HG02938 (cell line): ENCODE measurements at regions not wholly inside any gene's neighbourhood (a gene's known extent, or its start where the extent isn't known, plus 50 kb on each side); places are given as distances from the start of the nearest gene placed in this dataset.
"Not testable (repeated sequence)": the region's sequence is repeated elsewhere in the genome, so short reads cannot be mapped to it uniquely, and the experiment has no call there.

Experiments
- ATAC-seq: cut with Tn5 transposase; IDR thresholded peaks from one replicate; pipeline ENCODE4 v1.9.1; 2021; ENCODE audit warnings: mild to moderate bottlenecking, moderate library complexity; ENCODE audit not compliant: unreplicated experiment

DNA sequence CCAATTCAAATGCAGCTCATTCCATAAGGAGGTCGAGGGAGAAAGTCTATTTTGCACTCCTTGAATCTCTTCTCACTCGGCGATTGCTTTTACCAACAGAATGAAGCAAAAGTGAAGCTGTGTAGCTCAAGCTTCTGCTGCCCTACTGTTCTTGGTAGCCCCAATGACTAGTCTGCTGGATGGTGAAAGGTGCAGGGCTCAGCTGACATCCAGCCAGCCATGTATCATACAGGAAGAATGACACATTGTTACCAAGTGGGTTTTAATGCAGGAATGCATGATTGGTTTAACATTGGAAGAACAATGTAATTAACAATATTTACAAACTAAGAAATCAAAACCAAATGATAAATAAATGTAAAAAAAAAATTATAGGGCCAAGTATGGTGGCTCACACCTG, 286.2 kb upstream of the HSFY2 start:
- ATAC-seq = no peak

DNA sequence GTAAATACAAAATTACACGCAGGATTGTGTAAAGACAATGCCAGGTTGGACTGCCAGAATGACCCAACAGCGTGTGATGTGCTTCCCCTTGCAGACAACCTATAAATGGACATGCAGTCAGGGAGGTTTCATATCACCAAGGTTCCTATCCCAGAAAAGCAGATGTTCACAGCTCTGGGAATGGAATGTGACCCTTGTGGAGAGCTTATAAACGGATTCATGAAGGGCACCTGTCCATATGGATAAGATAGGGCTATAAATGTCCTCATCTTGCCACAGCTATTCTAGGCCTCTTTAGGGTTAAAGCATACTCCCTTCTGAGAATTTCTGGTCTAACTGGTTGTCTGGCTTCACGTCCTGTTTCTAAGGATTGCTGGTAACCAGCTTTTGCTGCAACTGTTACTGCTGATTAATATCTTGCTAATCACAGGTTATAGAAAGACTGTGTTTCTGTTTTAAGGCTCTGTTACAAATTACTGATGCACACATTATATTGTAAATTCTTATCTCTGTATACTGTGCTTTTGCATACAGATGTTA, 285.4 kb upstream of the HSFY2 start:
- ATAC-seq = no peak

DNA sequence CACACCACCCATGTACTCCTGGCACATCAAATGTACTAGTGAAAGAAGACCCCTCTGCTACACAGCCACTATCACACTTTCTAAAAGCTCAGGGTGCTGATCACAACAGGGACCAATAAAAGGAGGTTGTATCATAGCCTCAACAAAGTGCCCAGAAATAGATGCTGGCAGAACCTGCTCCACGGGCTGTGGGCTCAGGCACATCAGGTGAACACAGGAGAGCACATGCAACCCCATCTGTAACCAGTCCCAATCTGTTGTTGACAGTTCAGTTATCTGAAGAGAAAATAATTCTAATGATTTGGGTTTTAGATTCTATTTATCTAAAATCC, 282.6 kb upstream of the HSFY2 start:
- ATAC-seq = no peak

DNA sequence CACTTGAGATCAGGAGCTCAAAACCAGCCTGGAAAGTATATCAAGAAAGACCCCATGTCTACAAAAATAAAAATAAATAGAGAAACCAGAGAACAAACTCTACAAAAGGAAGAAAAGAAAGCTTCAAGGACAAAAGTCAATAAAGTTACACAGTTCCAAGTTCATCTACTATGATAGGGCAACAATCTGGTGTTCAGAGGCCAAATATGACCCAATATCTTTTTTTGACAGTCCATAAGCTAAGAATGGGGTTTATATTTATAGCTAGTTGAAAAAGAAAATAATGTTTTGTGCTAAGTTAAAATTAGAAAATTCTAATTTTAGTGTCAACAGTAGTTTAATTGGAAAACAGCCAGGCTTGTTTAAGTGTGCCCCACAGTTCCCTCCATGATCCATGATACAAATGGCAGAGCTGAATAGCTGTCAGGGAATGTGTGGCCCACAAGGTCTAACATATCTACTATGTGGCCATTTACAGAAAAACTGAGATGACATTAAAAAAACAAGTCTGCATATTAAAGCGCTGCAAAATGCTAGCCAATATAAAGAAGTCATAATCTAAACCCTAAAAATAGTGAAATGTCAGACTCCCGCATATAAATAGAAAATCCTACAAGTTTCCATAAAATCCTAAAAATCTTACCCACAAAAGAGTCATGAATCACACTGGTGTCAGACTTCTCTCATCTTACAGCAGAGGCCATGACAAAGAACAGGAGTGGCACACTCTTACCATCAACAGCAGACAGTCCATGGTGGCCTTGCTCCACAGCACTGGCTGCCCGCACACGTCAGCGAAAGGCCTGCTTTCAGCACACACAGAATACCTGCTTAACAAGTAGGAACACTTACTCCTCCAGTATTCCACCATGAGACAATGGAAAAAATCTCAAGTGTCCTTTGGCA, 281.9 kb upstream of the HSFY2 start:
- no peak for ATAC-seq

DNA sequence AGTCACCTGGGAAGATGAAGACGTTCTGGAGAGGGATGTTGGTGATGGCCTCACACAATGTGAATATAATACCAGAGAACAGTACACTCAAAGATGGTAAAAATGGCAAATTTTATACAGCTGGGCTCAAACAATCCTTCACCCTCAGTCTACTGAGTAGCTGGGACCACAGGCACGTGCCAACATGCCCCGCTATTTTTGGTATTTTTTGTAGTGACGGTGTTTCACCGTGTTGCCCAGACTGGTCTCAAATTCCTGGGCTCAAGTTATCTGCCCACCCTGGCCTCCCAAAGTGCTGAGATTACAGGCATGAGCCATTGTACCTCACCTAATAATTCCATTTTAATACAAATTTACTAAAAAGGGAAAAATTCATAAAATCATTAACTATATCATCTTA, 280.3 kb upstream of the HSFY2 start:
- ATAC-seq = no peak

DNA sequence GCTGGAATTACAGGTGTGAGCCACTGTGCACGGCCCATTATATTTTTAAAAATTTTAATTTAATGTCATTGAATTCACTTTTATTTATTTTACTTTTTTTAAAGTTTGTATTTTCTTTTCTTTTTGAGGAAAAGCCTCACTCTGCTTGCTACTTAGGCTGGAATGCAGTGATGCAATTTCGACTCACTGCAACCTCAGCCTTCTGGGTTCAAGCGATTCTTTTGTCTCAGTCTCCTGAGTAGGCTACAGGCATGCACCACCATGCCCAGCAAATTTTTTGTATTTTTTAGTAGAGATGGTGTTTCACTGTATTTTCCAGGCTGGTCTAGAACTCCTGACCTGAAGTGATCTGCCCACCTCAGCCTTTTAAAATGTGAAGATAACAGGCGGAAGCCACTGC, 277.5 kb upstream of the HSFY2 start:
- ATAC-seq = no peak

DNA sequence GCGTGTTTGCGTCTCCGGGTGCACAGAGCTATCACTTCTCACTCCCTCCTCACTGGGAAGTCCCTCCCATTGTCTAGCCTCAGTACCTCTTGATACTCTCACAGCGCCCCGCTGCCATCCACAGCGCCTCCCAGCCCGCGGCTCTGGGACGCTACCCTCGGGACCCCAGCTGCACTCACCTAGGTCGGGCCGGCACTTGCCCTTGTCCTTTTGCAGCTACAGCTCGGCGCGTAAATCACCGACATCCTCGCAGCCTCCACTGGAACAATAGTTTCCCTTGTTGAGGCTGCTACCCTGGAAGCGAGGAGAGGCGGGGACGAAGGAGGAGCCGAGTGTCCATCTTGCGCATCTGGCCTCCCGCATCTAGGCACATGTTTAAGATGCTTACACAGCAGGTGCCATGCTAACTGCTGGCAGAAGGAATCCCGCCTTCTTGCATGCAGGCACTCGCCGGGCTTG, 269.5 kb upstream of the HSFY2 start:
- ATAC-seq = no peak

DNA sequence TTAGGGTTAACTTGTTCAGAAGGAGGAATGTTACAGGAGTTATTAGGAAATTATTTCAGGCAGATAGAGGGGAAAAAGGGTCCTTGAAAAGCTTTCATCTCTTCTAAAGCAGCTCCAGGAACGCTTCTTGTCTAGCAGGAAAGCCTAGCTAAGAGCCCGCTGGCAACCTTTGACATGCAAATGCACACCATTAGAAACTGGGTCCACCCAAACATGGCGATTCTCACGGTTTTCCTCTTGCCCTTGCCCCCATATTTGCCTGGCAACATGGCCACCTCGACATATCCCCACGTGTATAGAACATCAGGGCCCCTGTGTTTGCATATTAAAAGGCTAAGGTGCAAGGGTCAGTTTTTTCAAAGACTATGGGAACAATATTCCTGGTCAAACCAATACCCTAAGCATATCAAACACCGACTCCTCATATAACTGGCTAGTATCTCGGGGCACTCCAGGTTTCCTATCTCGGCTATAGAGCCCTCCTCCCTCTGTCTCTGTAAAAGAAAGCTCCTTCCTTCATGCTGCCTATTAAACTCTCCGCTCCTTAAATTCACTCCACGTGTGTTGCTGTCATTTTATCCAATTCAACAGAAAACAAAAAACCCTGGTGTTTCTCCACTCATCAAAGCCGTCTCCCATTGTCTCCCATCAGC, 268.9 kb upstream of the HSFY2 start:
- ATAC-seq = no peak

DNA sequence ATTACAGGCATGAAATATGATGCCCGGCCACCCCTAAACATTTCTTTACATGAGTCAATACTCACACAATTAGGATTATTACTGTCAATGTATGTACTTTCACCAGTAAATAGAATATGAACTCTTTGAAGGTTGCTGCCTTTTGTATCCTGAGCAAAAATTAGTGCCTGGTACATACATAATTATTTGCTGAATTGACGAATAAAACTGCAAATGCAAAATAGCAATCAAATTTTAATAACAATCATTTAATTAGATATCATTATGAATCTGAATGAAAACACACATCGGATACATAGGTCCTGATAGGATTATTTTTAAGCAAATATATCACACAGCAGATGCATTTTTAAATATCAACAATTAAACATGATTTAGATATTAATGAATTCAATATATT, 253.1 kb upstream of the HSFY2 start:
- no peak for ATAC-seq

DNA sequence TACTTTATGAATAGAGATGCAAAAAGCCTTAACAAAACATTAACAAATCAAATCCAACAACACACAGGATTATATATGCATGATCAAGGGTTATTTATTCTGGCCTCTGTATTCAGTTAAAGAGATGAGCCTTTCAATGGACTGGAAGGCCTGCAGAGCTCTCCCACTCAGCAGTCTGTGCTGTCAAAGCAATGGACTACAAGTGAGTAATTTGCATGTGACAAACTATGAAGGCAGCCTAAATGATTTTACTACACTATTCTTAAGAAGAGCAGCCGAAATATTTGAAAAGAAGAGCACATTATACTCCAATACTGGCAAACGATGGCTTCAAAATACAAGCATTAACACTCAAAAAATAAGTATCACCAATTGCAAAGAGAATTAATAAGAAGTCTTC, 250.4 kb upstream of the HSFY2 start:
- no peak for ATAC-seq

DNA sequence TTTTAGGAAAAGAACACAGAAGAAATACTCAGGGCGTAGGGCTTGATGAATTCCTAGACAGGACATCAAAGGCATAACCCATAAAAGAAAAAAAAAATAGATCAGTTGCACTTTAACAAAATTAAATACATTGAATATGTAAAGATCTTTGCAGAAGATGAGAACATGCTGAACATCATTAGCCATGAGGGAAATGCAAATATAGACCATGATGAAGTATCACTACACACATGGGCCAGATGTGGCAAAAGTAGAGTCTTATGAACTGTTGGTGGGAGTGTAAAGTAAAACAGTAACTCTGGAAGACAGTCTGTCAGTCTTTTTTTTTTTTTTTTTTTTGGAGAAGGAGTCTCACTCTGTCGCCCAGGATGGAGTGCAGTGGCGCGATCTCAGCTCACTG, 246.7 kb upstream of the HSFY2 start:
- ATAC-seq = no peak

DNA sequence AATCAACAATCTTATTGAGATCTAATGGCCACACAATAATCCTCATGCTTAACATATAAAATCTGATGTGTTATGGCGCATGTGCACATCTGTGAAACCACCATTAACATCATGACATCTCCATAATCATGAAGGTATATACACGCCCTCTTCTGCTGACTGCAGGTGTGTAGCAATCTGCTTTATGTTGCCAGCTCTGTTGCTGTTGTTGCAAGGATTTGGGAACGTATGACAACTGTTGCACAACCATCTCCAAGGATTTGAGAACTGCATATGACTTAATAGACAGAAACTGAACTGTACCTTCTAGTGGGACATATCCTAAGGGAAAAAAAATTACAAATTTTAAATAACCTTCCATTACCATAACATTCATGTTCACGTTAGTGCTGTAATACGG, 243.5 kb upstream of the HSFY2 start:
- ATAC-seq = no peak

DNA sequence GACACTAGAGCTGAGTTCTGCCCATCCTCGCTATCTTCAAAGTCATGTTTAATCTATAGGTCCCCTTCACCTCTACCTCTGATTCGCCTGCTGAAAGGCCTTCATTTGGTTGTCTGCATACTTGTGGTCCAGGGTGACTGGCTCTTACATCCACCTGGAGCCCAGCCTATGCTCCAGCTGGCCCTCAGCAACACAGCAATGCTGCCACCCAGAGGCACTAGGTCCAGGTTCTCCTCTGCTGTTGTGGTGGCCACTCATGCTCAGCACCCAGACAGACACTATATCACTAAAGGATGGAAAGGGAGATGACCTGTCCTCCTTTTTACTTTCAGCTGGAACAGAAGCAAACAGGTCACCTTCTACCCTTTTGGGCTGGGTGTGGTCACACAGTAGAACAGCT, 242.3 kb upstream of the HSFY2 start:
- no peak for ATAC-seq

DNA sequence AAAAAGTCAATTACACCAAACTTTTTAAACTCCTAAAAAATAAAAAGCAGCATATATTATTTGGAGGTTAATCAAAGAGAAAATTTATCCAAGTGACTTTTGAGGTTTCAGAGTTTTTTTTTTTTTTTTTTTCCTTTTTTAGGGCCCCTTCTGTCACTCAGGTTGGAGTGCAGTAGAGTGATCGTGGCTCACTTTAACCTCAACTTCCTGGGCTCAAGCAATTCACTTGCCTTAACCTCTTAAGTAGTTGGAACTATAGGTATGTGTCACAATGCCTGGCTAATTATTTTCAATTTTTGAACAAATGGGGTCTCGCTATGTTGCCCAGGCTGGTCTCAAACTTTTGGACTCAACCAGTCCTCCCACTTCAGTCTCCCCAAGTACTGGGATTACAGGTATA, 241.7 kb upstream of the HSFY2 start:
- ATAC-seq = no peak

DNA sequence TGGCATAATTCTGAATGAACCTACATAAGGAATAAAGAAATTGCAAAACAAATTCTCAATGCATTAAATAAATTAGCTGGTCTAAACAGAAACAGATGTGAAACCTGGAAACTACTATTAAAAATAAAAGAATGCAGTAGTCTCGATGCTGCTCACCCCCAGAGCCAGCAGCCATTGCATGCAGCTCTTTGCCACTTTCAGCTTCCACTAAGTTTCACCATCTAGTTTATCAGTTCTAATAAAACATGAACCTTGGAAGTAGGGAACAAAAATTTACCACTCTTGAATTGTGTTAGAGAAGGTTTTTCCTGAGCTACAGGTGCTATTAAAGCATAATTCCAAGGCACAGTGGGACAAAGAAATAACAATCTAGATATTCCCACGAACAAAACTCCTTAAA, 239.4 kb upstream of the HSFY2 start:
- no peak for ATAC-seq

DNA sequence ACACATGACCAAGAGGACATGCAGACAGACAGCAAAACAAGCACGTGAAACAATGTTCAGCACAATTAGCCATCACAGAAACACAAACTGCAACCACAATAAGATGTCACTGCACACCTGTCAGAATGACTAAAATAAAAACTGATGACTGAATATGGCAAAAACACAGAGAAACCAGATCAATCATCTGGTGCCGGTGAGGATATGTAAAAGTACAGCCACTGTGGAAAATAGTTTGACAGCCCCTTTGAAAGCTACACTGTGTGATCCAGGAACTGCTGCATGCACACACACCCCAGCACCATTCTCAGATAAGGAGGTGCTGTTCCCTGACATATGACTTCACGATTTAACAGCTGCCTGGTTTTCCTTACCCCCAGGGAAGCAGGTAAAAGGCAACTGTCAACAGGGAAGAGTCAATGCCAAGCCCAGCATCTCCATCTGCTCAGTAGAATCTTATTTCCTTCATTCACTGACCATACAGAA, 238.1 kb upstream of the HSFY2 start:
- ATAC-seq = peak; percentile 77

DNA sequence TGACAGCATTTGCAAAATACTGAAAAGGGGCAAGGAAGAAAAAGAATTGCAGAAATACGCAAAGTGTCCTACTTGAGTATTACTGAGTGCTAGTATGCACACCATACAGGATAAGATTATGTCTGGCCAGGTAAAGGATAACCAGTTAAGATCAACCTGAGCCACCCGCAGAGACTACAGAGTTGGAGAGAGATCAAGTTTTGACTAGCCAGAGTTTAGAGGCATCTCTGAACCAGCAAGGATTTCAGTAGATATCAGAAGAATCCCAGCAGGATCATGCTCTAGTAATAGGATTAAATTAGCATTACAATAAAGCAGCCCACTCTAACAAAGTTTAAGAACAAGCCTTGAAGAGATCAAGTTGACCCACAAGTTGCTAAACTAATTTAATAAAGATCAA, 232.7 kb upstream of the HSFY2 start:
- ATAC-seq = no peak

DNA sequence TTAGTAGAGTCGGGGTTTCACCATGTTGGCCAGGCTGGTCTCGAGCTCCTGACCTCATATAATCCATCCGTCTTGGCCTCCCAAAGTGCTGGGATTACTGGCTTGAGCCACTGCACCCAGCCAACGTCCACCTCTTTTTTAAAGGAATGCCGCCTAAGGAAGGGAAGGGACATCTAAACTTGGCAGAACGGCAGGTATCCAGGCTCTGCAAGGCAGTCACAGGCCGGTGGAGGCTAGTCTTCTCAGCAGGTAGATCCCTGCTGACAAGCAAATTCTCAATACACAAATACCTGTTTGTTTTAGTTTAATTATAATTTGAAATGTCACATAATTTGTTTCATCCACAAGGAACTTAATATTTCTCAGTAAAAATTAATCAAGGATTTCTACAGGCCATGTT, 232.0 kb upstream of the HSFY2 start:
- ATAC-seq = no peak

DNA sequence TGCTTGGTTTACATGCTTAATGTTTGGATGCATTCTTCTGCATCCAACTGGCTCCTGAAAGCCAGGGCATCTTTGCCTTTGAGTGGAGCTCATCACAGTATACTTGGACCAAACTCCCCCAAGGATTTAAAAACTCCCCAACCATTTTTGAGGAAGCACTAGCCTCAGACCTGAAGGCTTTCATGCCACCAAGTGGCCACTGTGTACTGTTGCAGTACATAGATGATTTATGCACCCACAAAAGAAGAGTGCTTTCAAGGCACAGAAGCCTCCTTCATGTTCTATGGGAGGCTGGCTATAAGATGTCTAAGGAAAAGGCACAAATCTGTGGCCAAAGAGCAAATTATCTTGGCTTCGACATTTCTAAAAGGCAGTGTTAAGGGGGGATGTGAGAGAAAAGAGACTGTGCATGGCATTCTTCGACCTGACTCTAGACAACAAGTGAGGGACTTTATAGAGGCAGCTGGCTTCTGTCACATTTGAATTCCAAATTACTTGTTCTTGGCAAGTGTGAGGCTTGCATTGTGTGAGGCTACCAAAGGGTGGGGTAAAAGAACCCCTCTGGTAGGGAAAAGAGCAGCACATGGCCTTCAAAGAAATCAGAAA, 224.2 kb upstream of the HSFY2 start:
- no peak for ATAC-seq

DNA sequence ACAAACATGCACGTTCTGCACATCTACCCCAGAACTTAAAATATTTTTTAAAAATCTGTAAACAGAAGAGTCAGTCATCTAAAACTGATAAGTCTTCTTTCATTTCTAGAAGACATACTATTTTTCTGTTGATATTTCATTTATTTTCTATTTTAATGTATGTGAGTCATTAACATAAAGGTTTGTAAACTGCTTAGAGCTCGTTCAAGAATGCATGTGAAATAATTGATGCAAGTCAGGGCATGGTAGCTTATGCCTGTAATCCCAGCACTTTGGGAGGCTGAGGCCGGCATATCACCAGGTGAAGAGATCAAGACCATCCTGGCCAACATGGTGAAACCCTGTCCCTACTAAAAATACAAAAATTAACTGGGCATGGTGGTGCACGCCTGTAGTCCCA, 219.9 kb upstream of the HSFY2 start:
- ATAC-seq = no peak

DNA sequence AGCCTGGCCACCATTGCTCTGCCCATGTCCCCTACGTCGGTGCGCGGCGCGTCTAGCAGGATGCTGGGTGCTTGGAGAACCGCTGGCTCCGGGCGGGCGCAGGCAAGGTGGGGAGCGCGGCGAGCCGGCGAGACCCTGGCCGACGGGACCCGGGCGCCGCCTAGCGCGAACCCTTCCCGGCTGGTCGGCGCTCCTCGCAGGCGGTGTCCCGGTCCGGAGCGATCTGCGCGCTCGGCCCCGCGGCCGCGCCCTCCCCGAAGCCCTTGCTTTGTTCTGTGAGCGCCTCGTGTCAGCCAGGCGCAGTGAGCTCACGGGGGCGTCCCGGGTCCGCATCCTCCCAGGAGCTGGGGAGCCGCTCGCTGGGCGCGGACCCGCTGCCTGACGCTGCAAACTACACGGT, 219.1 kb upstream of the HSFY2 start:
- not testable (repeated sequence) for ATAC-seq

DNA sequence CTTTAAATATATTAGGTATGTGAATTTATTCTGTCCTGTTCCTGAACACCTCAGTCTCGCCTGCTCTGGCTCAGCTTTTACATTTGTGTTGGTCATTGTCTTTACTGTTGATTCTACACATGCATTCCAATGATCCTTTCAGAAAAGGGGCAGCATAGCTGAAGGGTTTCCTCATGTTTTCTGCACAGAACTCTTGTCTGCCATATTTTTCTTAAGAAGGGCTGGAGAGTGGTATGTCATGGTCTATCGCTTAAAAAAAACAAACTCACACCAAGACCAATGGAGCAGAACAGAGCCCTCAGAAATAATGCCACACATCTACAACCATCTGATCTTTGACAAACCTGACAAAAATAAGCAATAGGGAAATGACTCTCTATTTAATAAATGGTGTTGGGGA, 215.8 kb upstream of the HSFY2 start:
- no peak for ATAC-seq
